ENCODE measurements at regions not wholly inside any gene's neighbourhood (a gene's known extent, or its start where the extent isn't known, plus 50 kb on each side); places are given as distances from the start of the nearest gene placed in this dataset.

DNA sequence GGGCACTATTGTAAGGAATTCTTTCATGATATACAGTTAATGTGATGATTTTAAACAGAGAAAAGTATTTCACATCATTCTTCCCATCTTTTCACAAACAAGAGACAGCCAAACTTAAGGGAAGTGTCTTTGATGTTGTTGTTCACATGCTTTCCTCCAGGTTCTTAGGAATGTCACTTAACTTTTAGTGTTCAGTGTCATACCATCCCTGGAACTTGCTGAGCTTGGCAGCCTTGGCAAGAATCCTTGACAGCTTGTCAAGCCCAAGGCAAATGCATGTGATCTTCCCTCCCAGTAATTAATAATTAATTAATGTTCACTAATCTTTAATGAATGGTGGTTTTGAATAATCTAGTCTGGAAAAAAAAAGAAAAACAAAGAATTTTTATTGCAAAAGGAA is 727.9 kb upstream of the PRR20A start:
- Histone ChIP-seq H2AFZ (ENCODE audit: insufficient read depth, low read depth, low read length, poor library complexity, severe bottlenecking) (no peak overlapping the region), H3K4me3 (ENCODE audit: control extremely low read depth in 1 of 5, extremely low read depth in 1 of 5, insufficient read depth in 1 of 5, low read depth in 2 of 5, low read length in 4 of 5) (no peak overlapping the region), H4K20me1 (ENCODE audit: control insufficient read depth, insufficient read depth, low read length, poor library complexity, severe bottlenecking) (no peaks in the 10 kb centered on the region), H3K36me3 (replicated peaks in 1 of 2; ENCODE audit: control extremely low read depth in 1 of 2, control insufficient read depth in 1 of 2, extremely low read depth in 1 of 2, insufficient read depth in 2 of 2, low read length in 1 of 2) (no peaks in the 10 kb centered on the region), H3K4me2 (replicated peaks; ENCODE audit: low read depth, low read length, poor library complexity, severe bottlenecking) (no peak overlapping the region), H3K9me3 (ENCODE audit: control extremely low read depth in 1 of 3, control insufficient read depth in 2 of 3, insufficient read depth in 1 of 3, low read length in 2 of 3) (no peaks in the 10 kb centered on the region), H3K27me3 (replicated peaks in 1 of 4; ENCODE audit: control extremely low read depth in 1 of 4, control insufficient read depth in 3 of 4, insufficient read depth in 4 of 4, low read length in 3 of 4) (no peaks in the 10 kb centered on the region), H3K9ac (ENCODE audit: low read length) (no peak overlapping the region), H3K27ac (ENCODE audit: low read length in 2 of 2) (no peak overlapping the region), H3K79me2 (ENCODE audit: control insufficient read depth, insufficient read depth, low read length) (no peaks in the 10 kb centered on the region), H3K4me1 (ENCODE audit: control insufficient read depth in 2 of 2, insufficient read depth in 2 of 2, low read length in 2 of 2) (no peaks in the 10 kb centered on the region)
- ChIA-PET POLR2A (no interaction called here), CTCF (no interaction called here)
- H3K27ac Mint-ChIP-seq, result no peak overlapping the region
- intact Hi-C loops (cut with micrococcal nuclease), result no loop called here
- H3K27me3 Mint-ChIP-seq, result no peaks in the 10 kb centered on the region
- no peak overlapping the region for H3K4me3 Mint-ChIP-seq
- H3K9me3 Mint-ChIP-seq (ENCODE audit: insufficient read depth), result peaks cover 6% of the 10 kb centered on the region
- no peak for TF ChIP-seq EZH2 (IDR thresholded peaks at IDR 0.05; ENCODE audit: borderline replicate concordance, insufficient read depth, low read depth, low read length, poor library complexity, severe bottlenecking)
- TF ChIP-seq, protein P1, sequence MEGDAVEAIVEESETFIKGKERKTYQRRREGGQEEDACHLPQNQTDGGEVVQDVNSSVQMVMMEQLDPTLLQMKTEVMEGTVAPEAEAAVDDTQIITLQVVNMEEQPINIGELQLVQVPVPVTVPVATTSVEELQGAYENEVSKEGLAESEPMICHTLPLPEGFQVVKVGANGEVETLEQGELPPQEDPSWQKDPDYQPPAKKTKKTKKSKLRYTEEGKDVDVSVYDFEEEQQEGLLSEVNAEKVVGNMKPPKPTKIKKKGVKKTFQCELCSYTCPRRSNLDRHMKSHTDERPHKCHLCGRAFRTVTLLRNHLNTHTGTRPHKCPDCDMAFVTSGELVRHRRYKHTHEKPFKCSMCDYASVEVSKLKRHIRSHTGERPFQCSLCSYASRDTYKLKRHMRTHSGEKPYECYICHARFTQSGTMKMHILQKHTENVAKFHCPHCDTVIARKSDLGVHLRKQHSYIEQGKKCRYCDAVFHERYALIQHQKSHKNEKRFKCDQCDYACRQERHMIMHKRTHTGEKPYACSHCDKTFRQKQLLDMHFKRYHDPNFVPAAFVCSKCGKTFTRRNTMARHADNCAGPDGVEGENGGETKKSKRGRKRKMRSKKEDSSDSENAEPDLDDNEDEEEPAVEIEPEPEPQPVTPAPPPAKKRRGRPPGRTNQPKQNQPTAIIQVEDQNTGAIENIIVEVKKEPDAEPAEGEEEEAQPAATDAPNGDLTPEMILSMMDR (IDR thresholded peaks at IDR 0.05), result no peak
- DNase-seq (no peak), ATAC-seq (ENCODE audit: low read depth) (no peak)
- no peaks in the 10 kb centered on the region for H3K4me1 Mint-ChIP-seq

DNA sequence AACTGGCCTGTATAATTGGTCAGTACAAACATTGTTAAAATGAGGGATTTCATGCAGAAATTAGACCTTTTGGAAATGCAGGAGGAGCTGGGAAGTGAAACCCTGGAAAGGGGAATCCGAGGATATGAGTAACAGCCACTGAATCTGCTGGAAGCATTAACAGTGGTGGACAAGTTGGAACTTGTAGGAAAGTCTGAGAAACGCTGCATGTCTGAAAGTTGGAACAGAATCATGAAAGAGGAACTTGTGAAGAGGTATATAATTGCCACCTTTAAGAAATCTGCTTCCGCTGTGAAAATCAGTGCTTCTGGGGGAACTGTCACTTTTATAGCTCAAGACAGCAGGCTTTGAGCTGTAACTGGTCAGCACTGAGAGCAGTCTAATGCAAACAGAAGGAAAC is 716.5 kb upstream of the PRR20A start:
- Histone ChIP-seq H2AFZ (ENCODE audit: insufficient read depth, low read depth, low read length, poor library complexity, severe bottlenecking) (no peak overlapping the region), H3K36me3 (replicated peaks in 1 of 2; ENCODE audit: control extremely low read depth in 1 of 2, control insufficient read depth in 1 of 2, extremely low read depth in 1 of 2, insufficient read depth in 2 of 2, low read length in 1 of 2) (no peaks in the 10 kb centered on the region), H4K20me1 (ENCODE audit: control insufficient read depth, insufficient read depth, low read length, poor library complexity, severe bottlenecking) (no peaks in the 10 kb centered on the region), H3K9ac (ENCODE audit: low read length) (no peak overlapping the region), H3K4me1 (ENCODE audit: control insufficient read depth in 2 of 2, insufficient read depth in 2 of 2, low read length in 2 of 2) (no peaks in the 10 kb centered on the region), H3K4me2 (replicated peaks; ENCODE audit: low read depth, low read length, poor library complexity, severe bottlenecking) (no peak overlapping the region), H3K4me3 (ENCODE audit: control extremely low read depth in 1 of 5, extremely low read depth in 1 of 5, insufficient read depth in 1 of 5, low read depth in 2 of 5, low read length in 4 of 5) (no peak overlapping the region), H3K27ac (ENCODE audit: low read length in 2 of 2) (no peak overlapping the region), H3K9me3 (ENCODE audit: control extremely low read depth in 1 of 3, control insufficient read depth in 2 of 3, insufficient read depth in 1 of 3, low read length in 2 of 3) (no peaks in the 10 kb centered on the region), H3K79me2 (ENCODE audit: control insufficient read depth, insufficient read depth, low read length) (no peaks in the 10 kb centered on the region), H3K27me3 (replicated peaks in 1 of 4; ENCODE audit: control extremely low read depth in 1 of 4, control insufficient read depth in 3 of 4, insufficient read depth in 4 of 4, low read length in 3 of 4) (no peaks in the 10 kb centered on the region)
- Mint-ChIP-seq H3K9me3 (ENCODE audit: insufficient read depth) (peaks cover 9% of the 10 kb centered on the region), H3K4me1 (no peaks in the 10 kb centered on the region), H3K4me3 (no peak overlapping the region), H3K27me3 (no peaks in the 10 kb centered on the region), H3K27ac (no peak overlapping the region)
- ATAC-seq (ENCODE audit: low read depth) (no peak), DNase-seq (no peak)
- POLR2A ChIA-PET, result no interaction called here
- TF ChIP-seq, protein P1 (IDR thresholded peaks at IDR 0.05), result no peak
- TF ChIP-seq EZH2 (IDR thresholded peaks at IDR 0.05; ENCODE audit: borderline replicate concordance, insufficient read depth, low read depth, low read length, poor library complexity, severe bottlenecking), result no peak
- CTCF ChIA-PET, result no interaction called here
- WGBS (ENCODE audit: insufficient coverage), result 60% methylated on average over 3 of the region's 3 CpGs
- intact Hi-C loops (cut with micrococcal nuclease), result no loop called here

Data from B cell (primary cell).